HG03342 (cell line): ENCODE measurements at regions not wholly inside any gene's neighbourhood (a gene's known extent, or its start where the extent isn't known, plus 50 kb on each side); places are given as distances from the start of the nearest gene placed in this dataset.
"Not testable (repeated sequence)": the region's sequence is repeated elsewhere in the genome, so short reads cannot be mapped to it uniquely, and the experiment has no call there.

Experiments used
- ATAC-seq: cut with Tn5 transposase; IDR thresholded peaks from one replicate; pipeline ENCODE4 v1.9.1; 2021; ENCODE audit warnings: mild to moderate bottlenecking, moderate library complexity; ENCODE audit not compliant: unreplicated experiment

GRCh38 chr3:153957421-153957820 is 163.8 kb upstream of the ARHGEF26 start:
- ATAC-seq = no peak

- ATAC-seq = no peak
These were observed 162.3 kb upstream of the ARHGEF26 start for GRCh38 chr3:153958635-153959595.

- no peak for ATAC-seq
These were observed 160.6 kb upstream of the ARHGEF26 start for GRCh38 chr3:153960458-153961074.

GRCh38 chr3:153961494-153961893 is 159.7 kb upstream of the ARHGEF26 start:
- no peak for ATAC-seq

GRCh38 chr3:153963012-153963411 is 158.2 kb upstream of the ARHGEF26 start:
- ATAC-seq = no peak

GRCh38 chr3:153967260-153967659 is 153.9 kb upstream of the ARHGEF26 start:
- no peak for ATAC-seq

- peak; percentile 60 for ATAC-seq
These were observed 151.1 kb upstream of the ARHGEF26 start for GRCh38 chr3:153970047-153970446.

GRCh38 chr3:153970741-153971347 is 150.3 kb upstream of the ARHGEF26 start:
- no peak for ATAC-seq

GRCh38 chr3:153972862-153973261 is 148.3 kb upstream of the ARHGEF26 start:
- peak; percentile 50 for ATAC-seq

GRCh38 chr3:153973722-153974265 is 147.4 kb upstream of the ARHGEF26 start:
- ATAC-seq = peak; percentile 46

GRCh38 chr3:153974614-153975013 is 146.6 kb upstream of the ARHGEF26 start:
- no peak for ATAC-seq

- no peak for ATAC-seq
These were observed 144.2 kb upstream of the ARHGEF26 start for GRCh38 chr3:153976891-153977554.

- ATAC-seq = no peak
These were observed 143.2 kb upstream of the ARHGEF26 start for GRCh38 chr3:153978006-153978405.

- no peak for ATAC-seq
These were observed 141.6 kb upstream of the ARHGEF26 start for GRCh38 chr3:153979418-153980251.

GRCh38 chr3:153980252-153980590 is 141.0 kb upstream of the ARHGEF26 start:
- ATAC-seq = no peak

- not testable (repeated sequence) for ATAC-seq
These were observed 123.8 kb upstream of the ARHGEF26 start for GRCh38 chr3:153997364-153997763.

GRCh38 chr3:154003649-154004048 is 117.5 kb upstream of the ARHGEF26 start:
- no peak for ATAC-seq

GRCh38 chr3:154011036-154011435 is 110.2 kb upstream of the ARHGEF26 start:
- ATAC-seq = no peak

GRCh38 chr3:154013736-154014135 is 107.5 kb upstream of the ARHGEF26 start:
- no peak for ATAC-seq

GRCh38 chr3:154015307-154015706 is 105.9 kb upstream of the ARHGEF26 start:
- ATAC-seq = no peak
